22Rv1 (cell line): ENCODE measurements at regions not wholly inside any gene's neighbourhood (a gene's known extent, or its start where the extent isn't known, plus 50 kb on each side); places are given as distances from the start of the nearest gene placed in this dataset.

Source experiments
- CTCF ChIP-seq: fragments of 450-650 bp; IDR thresholded peaks from 2 replicates; pipeline ENCODE4 v1.5.1; 2017; ENCODE audit warnings: mild to moderate bottlenecking
- ZFX ChIP-seq: fragments of 450-650 bp; IDR thresholded peaks from 2 replicates; pipeline ENCODE4 v1.6.1; 2017; ENCODE audit warnings: antibody characterized with exemption, borderline replicate concordance

- no peak for TF ChIP-seq CTCF
- no peak for TF ChIP-seq ZFX
Observed at GRCh38 chr13:108070925-108071324, 144.4 kb downstream of the LIG4 start.
